ENCODE measurements at regions not wholly inside any gene's neighbourhood (a gene's known extent, or its start where the extent isn't known, plus 50 kb on each side); places are given as distances from the start of the nearest gene placed in this dataset.

GRCh38 chr6:167768471-167769215 lies 58.1 kb upstream of the AFDN start:
- Histone ChIP-seq H2AFZ (ENCODE audit: low read length) (no peak overlapping the region), H3K4me2 (ENCODE audit: low read depth, low read length) (no peak overlapping the region), H3K4me3 (ENCODE audit: low read length) (no peak overlapping the region), H3K9ac (ENCODE audit: low read length) (no peak overlapping the region), H3K79me2 (ENCODE audit: low read length) (no peaks in the 10 kb centered on the region), H3K9me2 (replicated peaks; ENCODE audit: insufficient read depth, low read length) (no peaks in the 10 kb centered on the region), H4K20me1 (ENCODE audit: insufficient read depth, low read length) (no peaks in the 10 kb centered on the region), H3K27me3 (replicated peaks; ENCODE audit: insufficient read depth, low read length) (0 out of 2 replicates have a peak, but pooled peaks cover 10% of the 10 kb centered on the region), H3K27ac (ENCODE audit: low read length) (no peak overlapping the region), H3K9me3 (replicated peaks; ENCODE audit: insufficient read depth, low read length) (no peaks in the 10 kb centered on the region), H3K4me1 (ENCODE audit: low read length) (no peaks in the 10 kb centered on the region), H3K36me3 (replicated peaks; ENCODE audit: insufficient read depth, low read length) (no peaks in the 10 kb centered on the region), H3F3A (ENCODE audit: insufficient read depth, low read length) (no peaks in the 10 kb centered on the region)
- TF ChIP-seq EZH2phosphoT487 (IDR thresholded peaks at IDR 0.05; ENCODE audit: low read length) = no peak
- no peak for TF ChIP-seq CTCF (IDR thresholded peaks at IDR 0.05; ENCODE audit: low read length)
- TF ChIP-seq EZH2 (optimal IDR thresholded peaks at IDR 0.05; ENCODE audit: low read depth, low read length) = no peak
- no peak for DNase-seq

- H3F3A ChIP-seq (ENCODE audit: insufficient read depth, low read length) = no peaks in the 10 kb centered on the region
- H3K27me3 ChIP-seq (replicated peaks; ENCODE audit: insufficient read depth, low read length) = 0 out of 2 replicates have a peak, but pooled peaks cover 10% of the 10 kb centered on the region
- no peak overlapping the region for H3K4me2 ChIP-seq (ENCODE audit: low read depth, low read length)
- no peaks in the 10 kb centered on the region for H3K4me1 ChIP-seq (ENCODE audit: low read length)
- TF ChIP-seq EZH2 (optimal IDR thresholded peaks at IDR 0.05; ENCODE audit: low read depth, low read length) (no peak), EZH2phosphoT487 (IDR thresholded peaks at IDR 0.05; ENCODE audit: low read length) (no peak), CTCF (IDR thresholded peaks at IDR 0.05; ENCODE audit: low read length) (no peak)
- H3K79me2 ChIP-seq (ENCODE audit: low read length) = no peaks in the 10 kb centered on the region
- H3K4me3 ChIP-seq (ENCODE audit: low read length) = no peak overlapping the region
- H4K20me1 ChIP-seq (ENCODE audit: insufficient read depth, low read length) = no peaks in the 10 kb centered on the region
- no peaks in the 10 kb centered on the region for H3K36me3 ChIP-seq (replicated peaks; ENCODE audit: insufficient read depth, low read length)
- H3K9me2 ChIP-seq (replicated peaks; ENCODE audit: insufficient read depth, low read length) = no peaks in the 10 kb centered on the region
- no peaks in the 10 kb centered on the region for H3K9me3 ChIP-seq (replicated peaks; ENCODE audit: insufficient read depth, low read length)
- no peak overlapping the region for H3K9ac ChIP-seq (ENCODE audit: low read length)
- H3K27ac ChIP-seq (ENCODE audit: low read length) = no peak overlapping the region
- H2AFZ ChIP-seq (ENCODE audit: low read length) = no peak overlapping the region
- DNase-seq = no peak
Measured at GRCh38 chr6:167769408-167770190, 57.1 kb upstream of the AFDN start.

- no peak overlapping the region for H3K4me3 ChIP-seq (ENCODE audit: low read length)
- no peak overlapping the region for H2AFZ ChIP-seq (ENCODE audit: low read length)
- no peak overlapping the region for H3K9ac ChIP-seq (ENCODE audit: low read length)
- DNase-seq = no peak
- no peaks in the 10 kb centered on the region for H3K9me3 ChIP-seq (replicated peaks; ENCODE audit: insufficient read depth, low read length)
- no peak overlapping the region for H3K27ac ChIP-seq (ENCODE audit: low read length)
- H3K4me1 ChIP-seq (ENCODE audit: low read length) = no peaks in the 10 kb centered on the region
- no peaks in the 10 kb centered on the region for H4K20me1 ChIP-seq (ENCODE audit: insufficient read depth, low read length)
- H3K4me2 ChIP-seq (ENCODE audit: low read depth, low read length) = no peak overlapping the region
- no peak for TF ChIP-seq EZH2 (optimal IDR thresholded peaks at IDR 0.05; ENCODE audit: low read depth, low read length)
- no peak for TF ChIP-seq CTCF (IDR thresholded peaks at IDR 0.05; ENCODE audit: low read length)
- TF ChIP-seq EZH2phosphoT487 (IDR thresholded peaks at IDR 0.05; ENCODE audit: low read length) = no peak
- H3K9me2 ChIP-seq (replicated peaks; ENCODE audit: insufficient read depth, low read length) = no peaks in the 10 kb centered on the region
- no peaks in the 10 kb centered on the region for H3F3A ChIP-seq (ENCODE audit: insufficient read depth, low read length)
- no peaks in the 10 kb centered on the region for H3K79me2 ChIP-seq (ENCODE audit: low read length)
- H3K27me3 ChIP-seq (replicated peaks; ENCODE audit: insufficient read depth, low read length) = 0 out of 2 replicates have a peak, but pooled peaks cover 10% of the 10 kb centered on the region
- no peaks in the 10 kb centered on the region for H3K36me3 ChIP-seq (replicated peaks; ENCODE audit: insufficient read depth, low read length)
Measured at GRCh38 chr6:167770291-167770955, 56.3 kb upstream of the AFDN start.

Data from MM.1S (cell line).